HG02763 (cell line): ENCODE measurements at regions not wholly inside any gene's neighbourhood (a gene's known extent, or its start where the extent isn't known, plus 50 kb on each side); places are given as distances from the start of the nearest gene placed in this dataset.

Experiments used
- ATAC-seq: cut with Tn5 transposase; IDR thresholded peaks from one replicate; pipeline ENCODE4 v1.9.1; 2021; ENCODE audit warnings: mild to moderate bottlenecking, moderate library complexity; ENCODE audit not compliant: unreplicated experiment

DNA sequence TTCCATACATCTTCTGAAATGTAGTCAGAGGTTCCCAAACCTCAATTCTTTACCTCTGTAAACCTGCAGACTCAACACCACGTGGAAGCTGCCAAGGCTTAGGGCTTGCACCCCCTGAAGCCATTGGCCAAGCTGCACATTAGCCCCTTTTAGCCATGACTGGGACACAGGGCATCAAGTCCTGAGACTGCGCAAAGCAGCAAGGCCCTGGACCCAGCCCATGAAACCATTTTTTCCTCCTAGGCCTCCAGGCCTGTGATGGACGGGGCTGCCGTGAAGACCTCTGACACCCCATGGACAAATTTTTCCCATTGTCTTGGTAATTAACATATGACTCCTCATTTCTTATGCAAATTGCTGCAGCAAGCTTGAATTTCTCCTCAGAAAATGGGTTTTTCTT lies 727.8 kb downstream of the C6orf118 start:
- ATAC-seq: no peak

- ATAC-seq: no peak
These were observed 730.4 kb downstream of the C6orf118 start for GRCh38 chr6:164579035-164579434.

GRCh38 chr6:164578616-164579015 lies 730.8 kb downstream of the C6orf118 start:
- no peak for ATAC-seq

DNA sequence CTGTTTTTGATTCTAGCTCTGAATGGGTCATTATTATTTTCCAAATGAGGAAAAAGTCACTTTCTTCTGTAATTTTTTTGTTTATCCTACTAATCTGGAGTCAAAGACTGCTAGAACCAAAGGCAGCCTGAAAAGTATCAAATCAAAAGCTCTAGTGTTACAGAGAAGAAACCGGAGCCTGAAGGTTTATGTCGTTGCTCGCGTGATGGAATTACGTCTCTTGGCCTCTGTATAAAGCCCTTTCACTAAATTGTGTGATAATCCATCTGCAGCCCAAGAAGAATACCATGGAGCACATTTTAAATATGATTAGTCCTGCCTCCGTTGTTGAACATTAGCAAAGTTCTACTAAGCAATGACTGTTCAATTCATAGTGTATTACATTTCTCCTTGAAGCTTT lies 738.6 kb downstream of the C6orf118 start:
- no peak for ATAC-seq

- no peak for ATAC-seq
These were observed 739.9 kb downstream of the C6orf118 start for GRCh38 chr6:164569509-164569908.

DNA sequence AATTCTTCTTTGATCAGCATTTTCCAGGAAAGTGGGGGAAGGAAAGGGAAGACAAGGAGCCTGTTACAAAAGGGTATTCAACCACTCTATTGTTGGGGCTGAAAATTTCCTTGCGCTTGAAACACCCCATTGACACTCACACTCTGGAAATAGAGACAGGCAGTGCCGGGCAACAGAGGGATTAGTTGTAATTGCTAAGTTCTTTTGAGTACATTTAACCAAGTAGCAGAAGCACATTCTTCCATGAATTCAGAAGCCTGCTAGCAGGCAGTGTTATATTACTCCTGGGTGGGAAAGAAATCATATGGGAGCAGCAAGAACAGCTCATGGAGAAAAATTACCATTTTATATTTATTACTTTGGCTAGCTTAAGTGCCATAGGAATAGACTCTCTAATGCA lies 745.5 kb downstream of the C6orf118 start:
- no peak for ATAC-seq

DNA sequence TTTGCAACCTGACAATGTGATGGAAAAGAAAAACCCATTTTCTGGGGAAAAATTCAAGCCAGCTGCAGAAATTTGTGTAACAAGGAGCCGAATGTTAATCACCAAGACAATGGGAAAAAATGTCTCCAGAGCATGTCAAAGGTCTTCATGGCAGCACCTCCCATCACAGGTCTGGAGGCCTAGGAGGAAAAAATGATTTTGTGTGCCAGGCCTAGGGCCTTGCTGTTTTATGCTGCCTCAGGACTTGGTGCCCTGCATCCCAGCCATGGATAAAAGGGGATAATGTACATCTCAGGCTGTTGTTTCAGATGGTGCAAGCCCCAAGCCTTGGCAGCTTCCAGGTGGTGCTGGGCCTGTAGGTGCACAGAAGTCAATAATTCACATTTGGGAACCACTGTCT lies 747.7 kb downstream of the C6orf118 start:
- ATAC-seq: no peak

GRCh38 chr6:164554700-164555476 lies 754.5 kb downstream of the C6orf118 start:
- no peak for ATAC-seq

DNA sequence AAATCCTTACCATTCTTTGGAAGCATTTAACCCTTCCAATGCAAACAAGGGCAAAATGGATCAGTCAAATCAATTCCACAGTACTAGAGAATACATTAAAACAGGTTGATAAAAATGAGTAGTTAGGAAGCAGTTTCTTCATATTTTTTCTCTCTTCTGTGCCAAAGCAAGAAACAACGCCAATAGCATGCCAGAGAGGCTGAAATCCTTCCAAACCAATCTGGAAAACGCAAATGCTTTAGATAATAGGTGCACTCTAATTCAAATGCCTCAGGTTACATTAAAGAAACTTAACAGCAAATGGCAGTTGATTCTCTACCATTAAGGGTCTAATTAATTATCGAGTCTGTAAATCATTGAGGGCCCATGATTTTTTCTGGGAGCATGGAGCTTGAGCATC lies 755.2 kb downstream of the C6orf118 start:
- ATAC-seq: no peak

DNA sequence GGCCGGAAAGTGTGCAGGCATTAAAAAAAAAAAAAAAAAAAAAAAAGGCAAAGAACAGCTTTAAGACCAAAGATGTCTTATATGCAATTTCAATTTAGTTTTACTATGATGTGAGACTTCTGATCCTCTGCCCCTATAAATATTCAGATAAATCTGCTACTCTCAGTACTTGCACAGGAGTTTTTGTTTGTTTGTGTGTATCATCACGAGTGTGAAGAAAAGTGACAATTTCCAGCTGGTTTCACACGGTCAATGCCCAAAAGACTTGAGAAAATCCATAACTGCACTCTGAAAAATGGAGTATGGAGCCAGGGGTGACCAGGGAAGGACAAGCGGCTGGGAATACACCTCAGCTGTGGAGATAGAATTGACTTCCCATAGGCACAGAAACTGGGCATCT lies 757.7 kb downstream of the C6orf118 start:
- ATAC-seq: no peak

GRCh38 chr6:164547076-164547475 lies 762.3 kb downstream of the C6orf118 start:
- ATAC-seq: no peak

GRCh38 chr6:164546263-164546662 lies 763.1 kb downstream of the C6orf118 start:
- ATAC-seq: no peak

- ATAC-seq: no peak
These were observed 775.2 kb downstream of the C6orf118 start for GRCh38 chr6:164534070-164534766.

DNA sequence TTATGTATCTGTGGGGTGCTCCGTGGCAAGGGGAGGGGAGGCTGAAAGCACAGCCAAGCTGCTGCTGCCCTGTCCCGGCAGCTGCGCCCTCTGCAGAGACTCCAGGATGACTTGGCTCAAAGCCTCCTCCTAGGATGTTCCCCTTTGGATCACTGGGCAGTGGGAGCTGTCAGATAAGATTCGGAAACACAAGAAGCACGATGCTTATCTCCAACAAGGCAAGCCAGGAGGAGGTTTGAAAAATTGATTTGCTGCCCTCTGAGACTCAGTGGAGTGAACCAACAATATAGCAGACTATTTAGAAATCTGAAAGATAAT lies 776.4 kb downstream of the C6orf118 start:
- no peak for ATAC-seq

- ATAC-seq: no peak
These were observed 777.0 kb downstream of the C6orf118 start for GRCh38 chr6:164532198-164533044.

- no peak for ATAC-seq
These were observed 777.7 kb downstream of the C6orf118 start for GRCh38 chr6:164531736-164532135.

DNA sequence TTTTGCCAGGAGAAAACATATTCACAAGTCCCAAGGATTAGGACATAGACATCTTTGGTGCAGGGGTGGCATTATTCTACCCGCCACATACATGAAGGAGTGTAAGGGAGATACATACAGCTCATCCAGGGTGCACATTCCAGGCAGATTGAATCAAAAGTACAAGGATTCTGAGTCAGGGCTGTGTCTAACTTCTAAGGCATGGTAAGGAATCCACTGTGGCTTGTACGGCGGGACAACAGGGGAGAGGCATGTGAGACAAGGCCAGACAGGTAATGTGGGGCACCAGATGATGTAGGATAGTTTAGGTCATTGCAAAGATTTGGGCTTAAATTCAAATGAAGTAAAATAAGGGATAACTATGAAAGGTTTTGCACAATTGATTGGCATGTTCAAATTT lies 780.9 kb downstream of the C6orf118 start:
- ATAC-seq: no peak

DNA sequence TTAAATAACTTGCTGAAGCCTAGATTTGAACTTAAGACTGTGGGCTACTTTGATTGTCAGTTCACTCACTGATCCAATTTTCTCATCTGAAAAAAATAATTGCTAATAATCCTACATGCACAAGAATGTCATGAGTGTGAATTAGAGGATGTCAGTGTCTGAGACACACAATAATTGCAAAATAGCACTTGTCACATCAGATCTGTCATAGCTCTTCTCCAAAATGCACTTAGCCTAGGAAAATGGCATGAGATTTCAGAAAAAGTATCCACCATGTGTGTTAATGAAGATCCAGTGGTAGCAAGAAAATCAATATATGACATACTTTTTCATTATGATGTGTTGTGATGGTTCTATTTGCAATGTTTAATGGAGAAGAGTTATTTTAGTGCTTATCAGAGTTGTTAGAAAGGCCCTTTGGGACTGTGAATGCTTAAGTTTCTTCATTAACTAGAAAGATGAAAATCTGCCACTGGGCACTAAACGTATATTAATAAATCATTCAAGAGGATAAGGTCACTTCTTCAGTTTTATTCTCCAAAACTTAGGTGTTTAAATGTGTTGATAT lies 786.2 kb downstream of the C6orf118 start:
- ATAC-seq: no peak

GRCh38 chr6:164520916-164521315 lies 788.5 kb downstream of the C6orf118 start:
- no peak for ATAC-seq

DNA sequence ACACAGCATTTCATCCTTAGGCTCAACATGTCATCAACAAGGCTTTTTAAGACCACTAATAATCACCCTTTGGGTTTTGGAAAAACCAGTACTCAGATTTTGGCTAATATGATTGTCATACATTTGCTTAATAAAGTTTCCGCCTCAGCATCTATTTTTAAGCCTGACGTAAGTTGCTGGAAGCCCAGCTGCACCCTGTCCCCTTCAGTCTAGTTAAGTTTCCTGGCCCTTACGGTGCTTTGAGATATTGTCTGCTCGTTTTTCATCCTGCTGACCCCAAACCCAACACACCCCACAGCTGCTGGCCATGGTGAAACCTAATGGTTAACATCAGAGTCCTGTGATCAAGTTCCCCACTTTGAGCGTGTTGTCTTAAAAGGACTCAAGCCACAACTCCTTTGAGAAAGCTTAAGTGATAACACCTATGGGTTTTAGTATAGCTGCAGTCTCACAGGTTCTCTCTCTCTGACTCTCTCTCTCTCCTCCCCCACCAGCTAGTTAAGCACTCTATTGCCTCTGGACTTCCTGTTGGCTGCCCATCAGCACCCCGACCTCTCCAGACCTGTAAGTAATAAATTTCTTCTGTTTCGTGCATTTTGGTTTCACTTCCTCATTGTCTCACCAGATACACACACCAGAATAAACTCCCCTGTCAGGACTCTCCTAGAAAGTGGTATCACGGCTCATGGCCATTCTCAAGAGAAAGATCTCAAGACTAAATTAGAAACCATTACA lies 802.0 kb downstream of the C6orf118 start:
- ATAC-seq: no peak

- ATAC-seq: no peak
These were observed 804.0 kb downstream of the C6orf118 start for GRCh38 chr6:164505425-164505824.
